Spinal cord (tissue), 9 donors: ENCODE measurements at regions not wholly inside any gene's neighbourhood (a gene's known extent, or its start where the extent isn't known, plus 50 kb on each side); places are given as distances from the start of the nearest gene placed in this dataset.

Experiments
- DNase-seq, 6 donors: peaks; one replicate each; pipeline versions ENCODE4 v3.0.0 to v3.0.0-alpha.2; 2013 to 2015; ENCODE audit warnings: low spot score in 6 of 6, low read depth in 4 of 6
- H3K27ac ChIP-seq: one replicate; pipeline ENCODE4 v1.5.1; 2013; ENCODE audit warnings: low read depth, low read length, control low read depth
- H3K27me3 ChIP-seq: one replicate; pipeline ENCODE4 v1.6.1; 2013; ENCODE audit warnings: low read length; ENCODE audit not compliant: control insufficient read depth, insufficient read depth
- H3K36me3 ChIP-seq: one replicate; pipeline ENCODE4 v1.6.1; 2013; ENCODE audit warnings: low read length; ENCODE audit not compliant: control insufficient read depth, insufficient read depth
- H3K4me1 ChIP-seq: one replicate; pipeline ENCODE4 v1.6.1; 2013; ENCODE audit warnings: low read length; ENCODE audit not compliant: control insufficient read depth, insufficient read depth
- H3K4me3 ChIP-seq: one replicate; pipeline ENCODE4 v1.5.1; 2013; ENCODE audit warnings: low read depth, low read length, control low read depth
- H3K9me3 ChIP-seq: one replicate; pipeline ENCODE4 v1.6.1; 2013; ENCODE audit warnings: low read length; ENCODE audit not compliant: control insufficient read depth, insufficient read depth
- WGBS: methylation state at CpG from one replicate; pipeline ENCODE4 v1.1.5; 2013; ENCODE audit warnings: missing lambda C conversion rate; ENCODE audit not compliant: insufficient coverage; 5-methylcytosine and 5-hydroxymethylcytosine counted together
- donor health status: healthy.

DNA sequence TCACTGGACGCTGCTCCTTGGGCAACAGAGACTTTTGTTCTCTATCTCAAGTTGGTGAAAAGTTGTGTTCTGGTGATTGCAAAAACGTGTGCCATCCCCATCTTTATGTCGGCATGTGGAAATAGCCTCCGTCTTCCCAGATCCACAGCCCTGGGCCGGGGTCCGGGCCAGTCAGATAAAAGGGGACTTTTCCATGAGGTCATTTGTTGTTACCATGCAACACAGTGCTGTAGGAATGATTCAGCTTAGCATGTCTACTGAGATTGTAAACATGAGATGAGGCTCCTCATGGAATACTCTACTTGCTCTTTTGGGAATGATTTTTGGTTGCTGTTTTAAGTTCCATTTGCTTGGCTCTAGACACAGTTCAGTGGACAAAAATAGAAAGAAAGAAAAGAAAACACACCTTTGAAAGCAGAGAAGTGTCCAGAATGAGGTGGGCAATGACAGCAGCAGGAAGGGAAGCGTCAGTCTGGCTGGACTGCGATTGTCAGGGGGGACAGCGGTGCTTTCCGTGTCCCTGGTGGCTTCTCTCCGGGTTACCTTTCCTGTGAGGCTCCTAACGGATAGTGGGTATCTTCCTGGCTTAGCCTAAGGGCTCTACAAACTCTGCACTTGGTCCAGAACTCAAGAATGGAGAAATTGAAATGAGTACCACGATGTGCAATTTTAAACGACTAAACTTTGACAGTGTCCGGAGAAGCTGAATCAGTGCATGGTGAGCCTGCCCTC lies 91.6 kb downstream of the TEX29 start:
- Histone ChIP-seq H3K4me3 (peak overlapping the region; percentile 11), H3K27me3 (peaks cover 63% of the 10 kb centered on the region)
- WGBS: 45% methylated on average over 14 of the region's 15 CpGs

DNA sequence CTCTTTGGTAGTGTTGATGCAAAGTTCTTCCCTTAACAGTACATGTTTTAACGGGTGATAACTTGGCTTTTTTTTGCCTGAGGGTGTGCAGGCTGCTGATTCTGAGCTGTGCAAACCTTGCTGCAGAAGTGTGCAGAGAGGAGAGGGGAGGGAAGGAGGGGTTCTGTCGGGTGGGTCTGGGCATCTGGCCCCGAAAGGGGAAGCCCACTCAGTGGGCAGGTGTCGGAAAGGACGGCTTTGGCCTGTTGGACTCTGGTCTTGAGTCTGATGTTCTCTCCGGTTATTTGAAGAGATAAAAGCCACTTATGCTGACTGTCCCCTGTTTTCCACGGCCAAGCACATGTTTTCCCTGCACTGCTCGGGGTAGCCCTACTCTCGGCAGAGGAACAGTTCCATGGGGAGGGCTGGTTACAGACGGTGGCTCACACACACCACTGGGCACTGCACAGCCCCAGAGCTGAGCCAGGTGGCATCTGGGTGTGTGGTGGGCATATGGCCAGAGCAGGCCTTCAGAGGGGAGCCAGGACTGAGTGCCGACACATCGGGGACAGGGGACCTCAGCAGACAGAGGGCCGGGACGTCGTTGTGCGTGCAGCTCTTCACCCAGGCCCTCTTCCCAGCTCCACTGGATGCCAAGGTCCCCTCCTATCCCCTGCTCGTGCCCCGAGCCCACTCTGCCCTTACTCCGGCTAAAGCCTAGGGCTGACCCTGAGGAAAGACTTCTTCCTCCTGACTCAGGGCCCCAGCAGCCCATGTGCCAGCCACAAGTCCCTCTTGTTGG lies 93.2 kb downstream of the TEX29 start:
- WGBS: 68% methylated on average over 13 of the region's 19 CpGs
- no peak overlapping the region for H3K4me3 ChIP-seq
- H3K4me1 ChIP-seq: peaks cover 31% of the 10 kb centered on the region
- peaks cover 63% of the 10 kb centered on the region for H3K27me3 ChIP-seq
- H3K27ac ChIP-seq: no peak overlapping the region
- DNase-seq: no peak
- no peaks in the 10 kb centered on the region for H3K36me3 ChIP-seq
- H3K9me3 ChIP-seq: no peaks in the 10 kb centered on the region

More for the DNA sequence above, 91.6 kb downstream of the TEX29 start:
- DNase-seq: peak in 1 of 6 donors; percentile 28
- Histone ChIP-seq H3K4me1 (peaks cover 31% of the 10 kb centered on the region), H3K36me3 (no peaks in the 10 kb centered on the region), H3K9me3 (no peaks in the 10 kb centered on the region), H3K27ac (no peak overlapping the region)

DNA sequence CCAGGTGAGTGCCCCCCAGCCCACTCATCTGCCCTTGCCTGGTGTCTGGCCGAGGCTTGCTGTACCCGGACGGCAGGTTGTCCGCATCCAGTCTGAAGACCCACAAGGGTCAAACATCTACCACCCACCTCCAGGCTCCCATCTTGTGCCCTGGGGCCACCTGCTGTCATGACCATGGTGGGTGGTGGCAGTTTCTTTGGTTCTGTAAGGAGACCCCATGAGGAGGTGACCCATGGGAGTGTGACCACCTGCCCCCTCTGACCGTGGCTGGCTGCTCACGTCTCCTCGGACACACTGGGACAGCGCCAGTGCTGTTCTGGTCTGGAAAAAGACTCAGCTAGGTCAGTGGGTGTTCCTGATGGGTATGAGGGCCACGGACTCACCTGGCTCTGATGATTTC lies 93.9 kb downstream of the TEX29 start:
- DNase-seq: no peak
- Histone ChIP-seq H3K9me3 (no peaks in the 10 kb centered on the region), H3K4me3 (no peak overlapping the region), H3K27me3 (peaks cover 61% of the 10 kb centered on the region), H3K4me1 (peaks cover 31% of the 10 kb centered on the region), H3K36me3 (no peaks in the 10 kb centered on the region), H3K27ac (no peak overlapping the region)
- 94% methylated on average over 5 of the region's 9 CpGs for WGBS

GRCh38 chr13:111415246-111415645 lies 94.8 kb downstream of the TEX29 start:
- DNase-seq: peak in 2 of 6 donors; percentile 62 to 66
- H3K27me3 ChIP-seq: peaks cover 52% of the 10 kb centered on the region
- H3K4me3 ChIP-seq: no peak overlapping the region
- H3K27ac ChIP-seq: no peak overlapping the region
- H3K9me3 ChIP-seq: no peaks in the 10 kb centered on the region
- WGBS: 34% methylated on average over 2 of the region's 8 CpGs
- no peaks in the 10 kb centered on the region for H3K36me3 ChIP-seq
- peaks cover 28% of the 10 kb centered on the region for H3K4me1 ChIP-seq

- no peaks in the 10 kb centered on the region for H3K36me3 ChIP-seq
- no peaks in the 10 kb centered on the region for H3K9me3 ChIP-seq
- DNase-seq: no peak
- no peak overlapping the region for H3K4me3 ChIP-seq
- H3K27ac ChIP-seq: no peak overlapping the region
- WGBS: no CpG with 5 or more reads among the region's 1 CpG
- peaks cover 25% of the 10 kb centered on the region for H3K4me1 ChIP-seq
- peaks cover 48% of the 10 kb centered on the region for H3K27me3 ChIP-seq
Measured at GRCh38 chr13:111415765-111416164, 95.3 kb downstream of the TEX29 start.

GRCh38 chr13:111418101-111418500 lies 97.7 kb downstream of the TEX29 start:
- Histone ChIP-seq H3K4me1 (peaks cover 16% of the 10 kb centered on the region), H3K36me3 (no peaks in the 10 kb centered on the region), H3K27me3 (peaks cover 26% of the 10 kb centered on the region), H3K9me3 (no peaks in the 10 kb centered on the region), H3K27ac (no peak overlapping the region), H3K4me3 (no peak overlapping the region)
- WGBS: 90% methylated on average over 5 of the region's 6 CpGs
- DNase-seq: no peak

DNA sequence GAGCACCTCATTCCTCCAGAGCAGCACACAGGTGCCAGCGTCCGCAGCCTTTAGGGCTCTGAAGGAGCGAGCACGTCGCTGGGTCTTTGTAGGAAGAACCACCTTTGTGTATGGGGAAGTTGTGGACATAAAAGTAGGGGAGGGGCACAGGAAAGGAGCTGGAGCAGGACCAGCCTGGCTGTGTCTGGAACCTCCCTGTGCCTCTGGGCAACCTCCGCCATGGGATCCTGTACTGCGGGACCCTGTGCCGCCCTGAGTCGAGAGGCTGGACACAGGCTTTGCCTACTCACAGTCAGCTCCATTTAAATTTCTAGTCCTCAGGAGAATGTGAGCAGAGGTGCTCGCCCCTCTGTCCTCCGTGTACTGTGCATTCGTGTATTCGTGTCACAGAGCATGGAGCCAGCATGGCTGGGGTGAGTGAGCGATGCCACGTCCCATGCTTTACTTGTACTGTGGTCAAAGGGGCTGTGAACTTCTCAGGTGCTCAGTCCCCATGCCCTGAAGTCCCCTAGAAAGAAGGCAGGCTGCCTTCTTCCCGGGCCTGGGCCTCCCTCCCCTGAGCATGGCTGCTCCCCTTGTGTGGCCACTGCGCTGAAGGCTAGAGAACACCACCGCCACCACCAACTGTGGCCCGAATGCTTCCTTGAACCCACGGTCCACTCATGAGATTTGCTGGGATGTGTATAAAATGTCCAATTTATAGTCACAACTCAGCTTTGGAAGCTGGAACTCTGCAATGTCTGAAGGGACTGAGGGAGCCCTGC lies 99.9 kb downstream of the TEX29 start:
- DNase-seq: no peak
- Histone ChIP-seq H3K4me3 (no peak overlapping the region), H3K9me3 (no peaks in the 10 kb centered on the region), H3K27me3 (peaks cover 7% of the 10 kb centered on the region), H3K4me1 (peaks cover 9% of the 10 kb centered on the region), H3K36me3 (no peaks in the 10 kb centered on the region), H3K27ac (no peak overlapping the region)
- WGBS: 96% methylated on average over 18 of the region's 20 CpGs

DNA sequence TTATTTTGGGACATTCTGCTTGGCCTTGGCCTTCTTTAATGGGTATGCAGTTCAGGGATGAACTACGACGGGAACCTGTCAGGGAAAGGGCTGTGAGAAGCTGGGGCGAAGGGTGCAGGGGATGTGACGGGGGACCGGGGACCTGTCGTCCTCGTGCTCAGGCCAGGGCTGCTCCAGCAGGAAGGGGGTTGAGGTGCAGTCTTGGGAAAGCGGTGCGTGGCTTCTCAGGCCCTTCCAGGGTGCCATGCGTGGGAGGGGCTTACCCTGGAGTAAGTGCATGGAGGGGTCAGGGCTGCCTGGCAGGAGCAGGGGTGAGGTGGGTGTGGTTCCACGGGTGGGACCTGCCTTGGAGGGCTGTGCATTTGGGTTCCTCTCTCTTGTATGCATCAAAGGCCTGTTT lies 100.8 kb downstream of the TEX29 start:
- Histone ChIP-seq H3K4me3 (no peak overlapping the region), H3K27ac (no peak overlapping the region), H3K36me3 (no peaks in the 10 kb centered on the region), H3K4me1 (peaks cover 9% of the 10 kb centered on the region), H3K27me3 (peaks cover 6% of the 10 kb centered on the region), H3K9me3 (no peaks in the 10 kb centered on the region)
- DNase-seq: no peak
- WGBS: 88% methylated on average over 11 of the region's 11 CpGs

- no peak overlapping the region for H3K27ac ChIP-seq
- no peaks in the 10 kb centered on the region for H3K9me3 ChIP-seq
- H3K4me1 ChIP-seq: peaks cover 12% of the 10 kb centered on the region
- no peak overlapping the region for H3K4me3 ChIP-seq
- no peaks in the 10 kb centered on the region for H3K36me3 ChIP-seq
- no peaks in the 10 kb centered on the region for H3K27me3 ChIP-seq
- peak in 2 of 6 donors; percentile 59 to 68 for DNase-seq
- WGBS: 44% methylated on average over 10 of the region's 13 CpGs
Measured at GRCh38 chr13:111422348-111422747, 101.9 kb downstream of the TEX29 start.
